Tibial nerve (tissue), 3 donors: ENCODE measurements at regions not wholly inside any gene's neighbourhood (a gene's known extent, or its start where the extent isn't known, plus 50 kb on each side); places are given as distances from the start of the nearest gene placed in this dataset.

Experiments
- POLR2A ChIP-seq, 2 donors: fragments of 450-650 bp; IDR thresholded peaks; one replicate each; pipeline ENCODE4 v1.6.1; 2017; ENCODE audit warnings: antibody characterized with exemption in 2 of 2, mild to moderate bottlenecking in 2 of 2, moderate library complexity in 2 of 2
- TF ChIP-seq, protein P1 (sequence below), 5 experiments: fragments of 200-600 bp in 3 of 5; fragments of 450-650 bp in 2 of 5; sonication (generic) in 3 of 5; IDR thresholded peaks; one replicate each; pipeline ENCODE4 v1.5.1; 2016 to 2019; ENCODE audit warnings: antibody characterized with exemption in 5 of 5, mild to moderate bottlenecking in 3 of 5, moderate library complexity in 2 of 5

DNA sequence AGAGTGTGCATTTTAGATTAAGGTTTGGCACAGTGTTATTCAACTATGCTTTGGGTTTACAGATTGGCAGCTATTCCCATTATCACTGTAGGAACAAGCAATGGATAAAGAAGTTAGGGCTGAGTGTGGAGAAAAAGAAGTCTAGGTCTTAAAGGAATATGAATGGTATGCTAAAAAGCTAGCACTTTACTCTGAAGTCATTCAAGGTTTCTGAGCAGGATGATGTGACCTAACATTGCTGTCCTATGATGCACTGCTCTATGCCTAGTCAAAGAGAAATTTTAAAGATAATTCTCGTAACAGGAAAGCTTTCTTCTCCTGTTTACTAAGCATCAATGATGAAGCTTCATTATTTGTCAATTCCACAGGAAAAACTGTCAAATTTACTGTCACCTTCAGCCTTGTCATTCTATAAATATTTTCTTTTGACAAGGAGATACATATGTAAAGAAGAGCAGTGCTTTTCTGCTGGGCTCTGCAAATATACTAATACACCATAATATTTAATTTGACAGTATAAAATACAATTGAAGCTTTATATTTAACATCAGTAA is 476.1 kb upstream of the PTPRD start:
- TF ChIP-seq, protein P1, sequence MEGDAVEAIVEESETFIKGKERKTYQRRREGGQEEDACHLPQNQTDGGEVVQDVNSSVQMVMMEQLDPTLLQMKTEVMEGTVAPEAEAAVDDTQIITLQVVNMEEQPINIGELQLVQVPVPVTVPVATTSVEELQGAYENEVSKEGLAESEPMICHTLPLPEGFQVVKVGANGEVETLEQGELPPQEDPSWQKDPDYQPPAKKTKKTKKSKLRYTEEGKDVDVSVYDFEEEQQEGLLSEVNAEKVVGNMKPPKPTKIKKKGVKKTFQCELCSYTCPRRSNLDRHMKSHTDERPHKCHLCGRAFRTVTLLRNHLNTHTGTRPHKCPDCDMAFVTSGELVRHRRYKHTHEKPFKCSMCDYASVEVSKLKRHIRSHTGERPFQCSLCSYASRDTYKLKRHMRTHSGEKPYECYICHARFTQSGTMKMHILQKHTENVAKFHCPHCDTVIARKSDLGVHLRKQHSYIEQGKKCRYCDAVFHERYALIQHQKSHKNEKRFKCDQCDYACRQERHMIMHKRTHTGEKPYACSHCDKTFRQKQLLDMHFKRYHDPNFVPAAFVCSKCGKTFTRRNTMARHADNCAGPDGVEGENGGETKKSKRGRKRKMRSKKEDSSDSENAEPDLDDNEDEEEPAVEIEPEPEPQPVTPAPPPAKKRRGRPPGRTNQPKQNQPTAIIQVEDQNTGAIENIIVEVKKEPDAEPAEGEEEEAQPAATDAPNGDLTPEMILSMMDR (IDR thresholded peaks at IDR 0.05), result no peak
- TF ChIP-seq POLR2A (IDR thresholded peaks at IDR 0.05), result no peak
